HG02763 (cell line): ENCODE measurements at regions not wholly inside any gene's neighbourhood (a gene's known extent, or its start where the extent isn't known, plus 50 kb on each side); places are given as distances from the start of the nearest gene placed in this dataset.
A peak's percentile ranks its signal among the peaks of the same experiment; 100 is the strongest.
"Not testable (repeated sequence)": the region's sequence is repeated elsewhere in the genome, so short reads cannot be mapped to it uniquely, and the experiment has no call there.

Experiments
- ATAC-seq: cut with Tn5 transposase; IDR thresholded peaks from one replicate; pipeline ENCODE4 v1.9.1; 2021; ENCODE audit warnings: mild to moderate bottlenecking, moderate library complexity; ENCODE audit not compliant: unreplicated experiment

DNA sequence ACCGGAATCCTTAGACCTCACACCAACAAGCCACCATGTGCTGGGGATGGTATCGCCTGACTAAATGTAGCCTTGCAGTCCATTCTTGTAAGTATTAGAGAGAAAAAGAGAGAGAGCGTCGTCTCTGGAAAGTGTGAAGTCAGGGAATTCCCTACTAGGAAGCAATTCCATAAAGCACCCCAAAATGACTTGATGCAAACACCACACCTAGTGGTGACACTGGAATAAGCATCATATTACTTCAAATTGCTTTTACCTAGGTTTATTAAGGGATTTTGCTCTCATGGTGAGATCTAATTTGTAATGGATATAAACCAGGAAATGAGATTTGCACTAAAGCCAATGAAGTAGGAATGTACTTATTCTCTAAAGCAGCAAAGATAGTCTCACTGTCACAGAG, 111.4 kb upstream of the METTL9 start:
- not testable (repeated sequence) for ATAC-seq

DNA sequence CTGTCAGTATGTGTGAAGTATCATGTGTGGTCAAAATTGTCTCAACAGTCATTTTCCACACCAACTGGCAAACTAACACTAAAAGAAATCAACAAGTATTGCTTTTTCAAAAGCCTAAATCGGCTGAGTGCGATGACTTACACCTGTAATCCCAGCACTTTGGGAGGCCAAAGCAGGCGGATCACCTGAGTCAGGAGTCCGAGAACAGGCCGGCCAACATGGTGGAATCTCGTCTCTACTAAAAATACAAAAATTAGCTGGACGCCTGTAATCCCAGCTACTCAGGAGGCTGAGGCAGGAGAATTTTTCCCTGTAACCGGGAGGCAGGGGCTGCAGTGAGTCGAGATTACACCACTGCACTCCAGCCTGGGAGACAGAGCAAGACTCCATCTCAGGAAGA, 100.3 kb upstream of the METTL9 start:
- not testable (repeated sequence) for ATAC-seq

GRCh38 chr16:21501223-21501868, 98.0 kb upstream of the METTL9 start:
- peak; percentile 42 for ATAC-seq

DNA sequence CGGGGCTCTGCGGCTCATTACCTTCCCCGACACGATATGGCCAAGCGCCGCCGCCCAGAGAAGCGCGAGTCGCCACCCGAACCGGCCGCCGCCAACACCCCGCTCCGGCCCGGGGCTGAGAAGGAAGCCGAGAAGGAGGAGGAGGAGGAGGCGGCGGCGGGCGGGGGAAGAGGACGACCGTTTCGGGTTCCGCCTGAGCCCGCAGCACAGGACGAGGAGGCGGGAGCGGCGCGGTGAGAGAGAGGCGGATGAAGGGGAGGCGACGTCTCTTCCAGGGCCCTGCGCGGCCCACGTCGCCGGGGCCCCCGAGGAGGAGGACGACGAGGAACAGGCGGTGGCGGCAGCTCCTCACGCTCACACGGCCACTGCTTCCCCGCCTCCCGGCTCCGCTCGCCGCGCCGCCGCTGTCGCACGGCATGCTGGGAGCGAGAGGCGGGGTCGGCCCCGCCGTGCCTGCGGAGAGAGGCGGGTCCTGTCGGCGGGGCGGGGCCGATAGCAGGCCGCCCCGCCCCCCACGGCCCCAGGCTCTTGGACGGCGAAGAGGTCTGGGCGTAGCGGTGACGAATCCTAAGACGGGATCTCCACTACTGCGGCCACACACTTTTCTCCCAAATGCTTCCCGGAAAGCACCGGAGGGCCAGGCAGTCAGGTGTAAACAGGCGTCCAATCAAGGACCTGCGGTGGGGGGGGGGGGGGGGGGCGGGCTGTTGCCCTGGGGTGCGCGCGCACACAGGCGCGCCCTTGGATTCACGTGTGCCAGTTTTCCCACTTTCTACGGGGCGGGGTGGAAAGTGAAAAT, 97.3 kb upstream of the METTL9 start:
- ATAC-seq, result peak; percentile 80

GRCh38 chr16:21503574-21503920, 95.8 kb upstream of the METTL9 start:
- ATAC-seq, result not testable (repeated sequence)

DNA sequence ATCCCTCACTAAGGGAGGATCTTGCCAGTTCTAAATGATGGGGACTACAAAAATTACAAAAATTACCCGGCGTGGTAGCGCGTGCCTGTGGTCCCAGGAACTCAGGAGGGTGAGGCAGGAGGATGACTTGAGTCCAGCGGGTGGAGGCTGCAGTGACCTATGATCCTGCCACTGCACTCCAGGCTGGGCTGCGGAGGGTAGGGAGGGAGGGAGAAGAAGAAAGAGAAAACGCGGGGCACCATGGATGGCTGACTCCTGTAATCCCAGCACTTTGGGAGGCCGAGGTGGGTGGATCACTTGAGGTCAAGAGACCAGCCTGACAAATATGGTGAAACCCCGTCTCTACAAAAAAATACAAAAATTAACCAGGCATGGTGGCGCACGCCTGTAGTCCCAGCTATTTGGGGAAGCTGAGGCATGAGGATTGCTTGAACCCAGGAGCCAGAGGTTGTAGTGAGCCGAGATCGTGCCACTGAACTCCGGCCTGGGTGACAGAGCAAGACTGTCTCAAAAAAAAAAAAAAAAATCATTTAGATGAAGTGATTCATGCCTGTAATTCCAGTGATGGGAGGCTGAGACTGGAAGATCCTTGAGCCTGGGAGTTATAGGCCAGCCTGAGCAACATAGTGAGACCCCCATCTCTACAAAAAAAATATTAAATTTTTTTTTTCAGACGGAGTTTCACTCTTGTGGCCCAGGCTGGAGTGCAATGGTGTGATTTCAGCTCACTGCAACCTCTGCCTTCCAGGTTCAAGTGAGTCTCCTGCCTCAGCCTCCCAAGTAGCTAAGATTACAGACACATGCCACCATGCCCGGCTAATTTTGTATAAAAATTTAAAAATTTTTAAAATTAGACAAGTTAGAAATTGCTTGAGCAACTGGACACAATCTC, 95.2 kb upstream of the METTL9 start:
- not testable (repeated sequence) for ATAC-seq

- ATAC-seq, result not testable (repeated sequence)
Observed at GRCh38 chr16:21505751-21506520, 93.4 kb upstream of the METTL9 start.

- ATAC-seq, result peak; percentile 46
Observed at GRCh38 chr16:21506857-21507456, 92.4 kb upstream of the METTL9 start.

DNA sequence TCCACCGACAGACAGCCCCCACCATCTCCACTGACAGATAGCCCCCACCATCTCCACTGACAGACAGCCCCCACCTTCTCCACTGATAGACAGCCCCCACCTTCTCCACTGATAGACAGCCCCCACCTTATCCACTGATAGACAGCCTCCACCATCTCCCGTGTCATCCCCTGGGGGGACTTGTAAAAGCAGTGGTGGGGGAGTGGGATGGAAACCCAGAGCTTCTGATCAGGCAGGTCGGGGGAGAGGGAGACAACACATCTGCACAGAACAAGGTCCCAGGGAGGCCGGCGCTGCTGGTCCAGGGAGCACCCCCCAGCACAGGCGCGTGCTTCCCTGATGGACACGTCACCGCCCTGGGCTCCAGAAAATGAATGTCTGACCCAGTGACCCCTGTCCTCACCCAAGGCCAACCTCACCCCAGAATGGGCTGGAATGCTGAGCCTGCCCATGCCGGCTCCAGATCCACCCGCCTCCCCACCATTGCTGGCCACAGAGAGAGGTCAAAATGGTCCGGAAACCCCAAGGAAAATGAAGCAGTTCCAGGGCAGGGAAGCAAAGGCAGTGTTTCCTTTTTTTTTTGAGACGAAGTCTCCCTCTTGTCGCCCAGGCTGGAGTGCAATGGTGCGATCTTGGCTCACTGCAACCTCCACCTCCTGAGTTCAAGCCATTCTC, 91.6 kb upstream of the METTL9 start:
- not testable (repeated sequence) for ATAC-seq

- not testable (repeated sequence) for ATAC-seq
Observed at GRCh38 chr16:21508661-21509436, 90.5 kb upstream of the METTL9 start.

DNA sequence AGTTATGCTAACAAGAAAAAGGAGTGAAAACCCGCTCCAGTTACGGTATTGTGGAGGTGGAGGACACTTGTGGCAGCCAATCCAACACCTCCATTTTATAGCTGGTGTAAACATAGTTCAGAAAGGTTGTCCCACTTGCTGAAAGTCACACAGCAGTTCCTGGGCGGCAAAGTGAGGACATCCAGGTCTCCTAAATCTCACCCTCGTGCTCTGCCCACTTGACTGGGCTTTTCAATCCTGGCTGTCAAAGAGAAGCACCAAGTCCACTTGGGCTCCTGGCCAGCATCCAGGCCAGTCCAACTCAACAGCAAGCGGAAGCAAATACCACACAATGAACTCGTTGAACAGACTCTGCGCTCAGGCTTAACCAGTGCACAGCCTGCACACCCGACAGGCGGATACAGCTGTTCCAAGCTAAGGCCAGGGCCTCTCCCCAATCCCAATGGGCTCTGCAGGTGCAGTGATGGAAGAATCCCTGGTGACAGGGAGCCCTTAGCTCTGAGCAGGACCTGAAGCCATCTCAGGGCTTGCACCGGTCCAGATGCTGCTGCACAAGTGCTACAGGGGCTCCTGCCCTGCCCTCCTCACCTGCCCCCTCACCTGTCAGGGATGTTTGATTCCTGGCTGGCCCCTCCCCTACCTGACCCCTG, 89.8 kb upstream of the METTL9 start:
- ATAC-seq, result not testable (repeated sequence)

DNA sequence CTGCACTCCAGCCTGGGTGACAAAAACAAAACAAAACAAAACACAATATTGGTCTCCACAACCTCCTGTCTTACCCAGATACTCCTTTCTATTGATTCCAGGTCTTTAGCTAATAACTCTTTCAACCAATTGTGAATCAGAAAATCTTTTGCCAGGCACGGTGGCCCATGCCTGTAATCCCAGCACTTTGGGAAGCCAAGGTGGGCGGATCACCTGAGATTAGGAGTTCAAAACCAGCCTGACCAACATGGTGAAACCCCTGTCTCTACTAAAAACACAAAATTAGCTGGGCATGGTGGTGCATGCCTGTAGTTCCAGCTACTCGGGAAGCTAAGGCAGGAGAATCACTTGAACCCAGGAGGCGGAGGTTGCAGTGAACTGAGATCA, 88.5 kb upstream of the METTL9 start:
- ATAC-seq, result not testable (repeated sequence)

DNA sequence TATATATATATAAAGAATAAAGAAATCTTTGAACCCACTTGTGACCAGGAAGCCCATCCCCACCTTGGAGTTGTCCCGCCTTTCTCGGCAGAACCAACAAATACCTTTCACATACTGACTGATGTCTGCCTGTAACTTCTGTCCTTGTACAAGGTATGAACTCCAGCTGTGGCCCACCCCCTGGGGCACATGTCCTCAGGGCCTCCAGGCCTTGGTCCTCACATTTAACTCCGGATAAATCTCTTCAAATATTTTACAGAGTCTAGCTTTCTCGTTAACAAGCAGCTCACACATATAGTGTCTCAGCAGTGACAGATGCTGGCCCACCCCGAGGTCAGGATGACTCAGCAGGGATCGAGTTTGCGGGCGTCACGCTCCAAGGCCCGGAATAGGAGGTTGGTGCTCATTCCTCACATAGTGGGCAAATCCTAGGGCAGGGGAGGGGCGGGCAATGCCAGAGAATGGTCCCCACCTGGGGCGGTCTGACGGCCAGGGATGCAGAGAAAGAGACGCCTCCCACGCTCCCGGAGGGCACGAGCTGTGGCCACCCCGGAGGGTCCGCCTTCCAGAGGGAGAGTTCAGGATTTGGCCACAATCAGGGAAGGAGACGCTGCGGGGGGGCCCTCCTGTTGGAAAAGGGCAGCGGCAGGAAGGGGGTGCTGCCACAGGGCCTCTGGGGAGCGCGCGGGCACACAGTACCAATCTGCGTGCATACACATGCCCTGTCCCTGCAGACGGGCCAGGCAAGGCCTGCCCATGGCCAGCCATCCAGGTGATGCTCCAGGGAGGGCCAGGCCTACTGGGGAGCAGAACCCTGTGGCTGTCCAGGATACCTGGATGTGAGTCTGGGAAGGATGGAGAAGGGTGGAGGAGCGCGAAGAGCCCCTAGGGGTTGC, 87.8 kb upstream of the METTL9 start:
- not testable (repeated sequence) for ATAC-seq

DNA sequence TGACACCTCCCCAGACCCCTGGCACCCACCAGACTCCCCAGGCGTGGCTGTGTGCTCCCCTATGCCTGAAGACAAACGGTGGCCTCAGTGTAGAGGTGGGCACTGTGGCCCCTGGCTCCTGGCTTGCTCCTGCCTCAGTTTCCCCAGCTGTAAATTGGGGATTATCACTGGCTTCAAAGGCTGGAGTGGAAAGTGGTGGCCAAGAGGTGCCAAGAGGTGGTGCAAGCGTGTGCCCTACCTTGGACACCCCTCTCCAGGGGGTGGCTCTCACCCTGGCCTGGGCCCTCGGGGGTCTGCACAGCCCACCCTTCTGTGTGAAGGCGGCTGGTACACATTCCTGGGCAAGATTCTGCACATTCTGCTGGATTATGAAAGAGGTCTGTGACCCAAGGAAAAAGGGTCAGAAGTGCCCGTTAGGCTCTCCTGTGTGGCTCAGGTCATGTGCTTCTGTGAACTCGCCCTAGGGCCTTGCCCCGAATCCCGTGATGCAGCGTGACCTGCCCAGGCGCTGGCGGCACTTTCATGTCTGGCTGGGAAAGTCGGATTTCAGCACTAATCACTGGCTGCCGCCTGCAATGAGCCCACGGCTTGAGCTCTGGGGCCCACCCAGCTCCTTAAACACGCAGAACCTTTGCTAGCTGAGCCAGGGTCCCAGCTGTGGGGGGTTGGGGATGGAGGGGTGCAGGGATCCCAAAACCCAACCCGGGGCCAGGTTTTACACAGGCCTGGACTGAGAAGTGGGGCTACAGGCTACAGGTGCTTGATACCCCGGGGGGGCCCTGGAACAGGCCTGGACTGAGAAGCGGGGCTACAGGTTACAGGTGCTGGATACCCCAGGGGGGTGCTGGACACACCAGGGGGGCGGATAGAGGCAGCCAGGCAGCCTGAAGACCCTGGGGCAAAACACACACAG, 86.8 kb upstream of the METTL9 start:
- ATAC-seq, result not testable (repeated sequence)

DNA sequence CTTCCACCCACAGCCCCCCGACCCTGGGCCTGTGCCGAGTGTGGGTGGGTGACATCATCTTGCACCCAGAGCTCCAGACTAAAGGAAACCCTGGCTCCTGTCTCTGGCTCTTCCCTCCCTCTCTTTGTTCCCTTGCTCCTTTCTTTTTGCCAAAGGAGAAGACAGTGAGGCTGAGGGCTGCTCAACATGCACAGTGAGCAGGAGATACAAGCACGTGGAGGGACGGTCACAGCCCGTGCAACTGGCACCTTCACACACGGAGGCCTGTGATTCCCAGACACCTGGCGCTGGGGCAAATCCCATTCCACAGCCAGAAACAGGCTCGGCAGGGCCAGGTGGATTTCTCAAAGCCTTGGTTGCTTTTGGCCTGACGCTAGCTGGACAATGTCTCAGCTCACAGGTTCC, 86.0 kb upstream of the METTL9 start:
- not testable (repeated sequence) for ATAC-seq

DNA sequence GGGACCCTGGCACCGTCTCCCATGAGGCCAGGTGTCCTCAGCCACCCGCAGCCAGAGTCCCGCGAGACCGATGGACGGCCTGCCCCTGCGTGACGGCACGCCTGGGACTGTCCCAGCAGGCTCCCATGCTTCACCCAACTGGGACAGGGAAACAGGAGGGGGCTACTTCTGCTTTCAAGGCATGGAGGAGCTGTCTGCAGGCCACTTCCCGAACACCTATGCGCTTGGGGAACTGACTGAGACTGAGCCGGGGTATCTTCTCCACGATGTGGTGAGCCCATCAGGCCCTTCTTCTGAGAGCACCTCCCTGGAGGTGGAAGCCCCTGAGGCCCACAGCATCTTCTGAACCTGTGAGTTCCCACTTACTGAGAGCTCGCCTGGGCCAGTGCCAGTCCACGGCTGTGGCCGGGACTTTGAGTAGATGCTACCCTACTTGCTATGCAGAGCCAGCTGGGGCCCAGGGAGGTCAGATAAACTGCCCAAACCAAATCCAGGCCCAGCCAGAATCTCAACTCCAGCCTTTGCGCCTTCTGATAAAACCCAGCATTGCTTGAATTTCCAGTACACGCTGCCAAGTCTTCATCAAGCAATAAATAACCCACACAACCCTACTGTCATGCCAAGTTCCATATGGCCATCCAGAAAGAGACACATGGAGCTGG, 85.4 kb upstream of the METTL9 start:
- ATAC-seq, result not testable (repeated sequence)
